GM12875 (cell line): ENCODE measurements at regions not wholly inside any gene's neighbourhood (a gene's known extent, or its start where the extent isn't known, plus 50 kb on each side); places are given as distances from the start of the nearest gene placed in this dataset.

Source experiments
- H3K4me3 ChIP-seq: one replicate; pipeline ENCODE4 v1.5.1; 2011; ENCODE audit warnings: low read depth, low read length, control low read depth
- CTCF ChIP-seq: IDR thresholded peaks from 2 replicates; pipeline ENCODE4 v1.5.1; 2011; ENCODE audit warnings: low read depth, mild to moderate bottlenecking, control low read depth, inconsistent platforms, low read length, moderate library complexity, borderline replicate concordance; ENCODE audit not compliant: insufficient read depth

GRCh38 chr3:23103764-23104163 lies 99.4 kb upstream of the UBE2E2 start:
- no peak for TF ChIP-seq CTCF
- H3K4me3 ChIP-seq, result no peak overlapping the region

GRCh38 chr3:23105048-23105447 lies 98.1 kb upstream of the UBE2E2 start:
- no peak overlapping the region for H3K4me3 ChIP-seq
- no peak for TF ChIP-seq CTCF

GRCh38 chr3:23106666-23107065 lies 96.5 kb upstream of the UBE2E2 start:
- no peak overlapping the region for H3K4me3 ChIP-seq
- TF ChIP-seq CTCF, result no peak

- TF ChIP-seq CTCF, result no peak
- no peak overlapping the region for H3K4me3 ChIP-seq
Observed at GRCh38 chr3:23107221-23107620, 95.9 kb upstream of the UBE2E2 start.

- TF ChIP-seq CTCF, result no peak
Observed at GRCh38 chr3:23108451-23109057, 94.6 kb upstream of the UBE2E2 start.

GRCh38 chr3:23111286-23111685 lies 91.8 kb upstream of the UBE2E2 start:
- no peak overlapping the region for H3K4me3 ChIP-seq
- no peak for TF ChIP-seq CTCF

More at GRCh38 chr3:23108451-23109057, 94.6 kb upstream of the UBE2E2 start:
- no peak overlapping the region for H3K4me3 ChIP-seq

- no peak for TF ChIP-seq CTCF
- no peak overlapping the region for H3K4me3 ChIP-seq
Observed at GRCh38 chr3:23111797-23112196, 91.3 kb upstream of the UBE2E2 start.
